ENCODE measurements at regions not wholly inside any gene's neighbourhood (a gene's known extent, or its start where the extent isn't known, plus 50 kb on each side); places are given as distances from the start of the nearest gene placed in this dataset.

- intact Hi-C loops (cut with DNase I; ENCODE audit: low total_unique reads), result no loop called here
- Histone ChIP-seq H3K4me1 (no peaks in the 10 kb centered on the region), H3K36me3 (ENCODE audit: low read depth, missing control alignments) (no peaks in the 10 kb centered on the region), H3K27ac (no peak overlapping the region), H3K27me3 (no peaks in the 10 kb centered on the region), H3K4me3 (no peak overlapping the region), H3K9me3 (no peaks in the 10 kb centered on the region)
- TF ChIP-seq CTCF (IDR thresholded peaks at IDR 0.05) (no peak), POLR2A (IDR thresholded peaks at IDR 0.05) (no peak)
- no peak for DNase-seq
Measured at GRCh38 chr1:116252785-116253184, 120.3 kb upstream of the ATP1A1 start.

- no peaks in the 10 kb centered on the region for H3K36me3 ChIP-seq (ENCODE audit: low read depth, missing control alignments)
- H3K27ac ChIP-seq, result no peak overlapping the region
- no peaks in the 10 kb centered on the region for H3K9me3 ChIP-seq
- no peak for DNase-seq
- 90 to 97% methylated on average over 5 of the region's 5 CpGs for WGBS, 2 donors
- no peak for TF ChIP-seq CTCF (IDR thresholded peaks at IDR 0.05)
- no peak for TF ChIP-seq POLR2A (IDR thresholded peaks at IDR 0.05)
- no peak overlapping the region for H3K4me3 ChIP-seq
- intact Hi-C loops (cut with DNase I; ENCODE audit: low total_unique reads), result no loop called here
- no peaks in the 10 kb centered on the region for H3K27me3 ChIP-seq
- H3K4me1 ChIP-seq, result no peaks in the 10 kb centered on the region
Measured at GRCh38 chr1:116253566-116254382, 119.3 kb upstream of the ATP1A1 start.

- TF ChIP-seq POLR2A (IDR thresholded peaks at IDR 0.05), result no peak
- TF ChIP-seq CTCF (IDR thresholded peaks at IDR 0.05), result no peak
- no peak overlapping the region for H3K4me3 ChIP-seq
- no peaks in the 10 kb centered on the region for H3K4me1 ChIP-seq
- no peak overlapping the region for H3K27ac ChIP-seq
- WGBS, 2 donors, result 48 to 50% methylated on average over 1 of the region's 1 CpG
- intact Hi-C loops (cut with DNase I; ENCODE audit: low total_unique reads), result no loop called here
- H3K36me3 ChIP-seq (ENCODE audit: low read depth, missing control alignments), result no peaks in the 10 kb centered on the region
- no peak for DNase-seq
- H3K27me3 ChIP-seq, result no peaks in the 10 kb centered on the region
- H3K9me3 ChIP-seq, result no peaks in the 10 kb centered on the region
Measured at GRCh38 chr1:116254776-116255175, 118.3 kb upstream of the ATP1A1 start.

- Histone ChIP-seq H3K9me3 (no peaks in the 10 kb centered on the region), H3K36me3 (ENCODE audit: low read depth, missing control alignments) (no peaks in the 10 kb centered on the region), H3K4me3 (no peak overlapping the region), H3K27me3 (no peaks in the 10 kb centered on the region), H3K27ac (no peak overlapping the region), H3K4me1 (no peaks in the 10 kb centered on the region)
- TF ChIP-seq POLR2A (IDR thresholded peaks at IDR 0.05) (no peak), CTCF (IDR thresholded peaks at IDR 0.05) (no peak)
- no peak for DNase-seq
- 59 to 63% methylated on average over 6 of the region's 6 CpGs for WGBS, 2 donors
- intact Hi-C loops (cut with DNase I; ENCODE audit: low total_unique reads), result no loop called here
Measured at GRCh38 chr1:116255486-116256285, 117.4 kb upstream of the ATP1A1 start.

All from testis (tissue), 2 donors.